K562 (cell line): ENCODE measurements at regions not wholly inside any gene's neighbourhood (a gene's known extent, or its start where the extent isn't known, plus 50 kb on each side); places are given as distances from the start of the nearest gene placed in this dataset.

Experiments
- ATAC-seq: fragments of 200-7000 bp; cut with Tn5 transposase; 3 replicates; pipeline ENCODE4 v1.9.1; 2020; ENCODE audit warnings: moderate library complexity
- BruUV-seq: library from RNA; stranded (reverse); fragments of 400-500 nt; replicated peaks from 2 replicates; lab custom pipeline; 2021; lab: Mats Ljungman, UMichigan
- CTCF ChIA-PET: fragments of 300-600 bp; formaldehyde crosslinking; extraction: SDS; loops from one replicate; lab custom pipeline; 2021; ENCODE audit warnings: low intra/inter-chr PET ratio; lab: Yijun Ruan, JAX
- POLR2A ChIA-PET: fragments of 300-600, 350-650 bp; sonication (Branson Sonifier 250); formaldehyde crosslinking; extraction: SDS; loops from one replicate; lab custom pipeline; 2021; ENCODE audit warnings: antibody characterized with exemption, inconsistent platforms; lab: Yijun Ruan, JAX
- DNase-seq, 4 experiments: peaks; one replicate each; pipeline versions ENCODE4 v3.0.0 to v3.0.0-alpha.2; 2011 to 2018; ENCODE audit warnings: low spot score in 3 of 4, mixed read lengths in 3 of 4; ENCODE audit errors: extremely low read depth in 1 of 4
- FAIRE-seq: peaks from 2 replicates; lab custom pipeline; 2011; peaks lifted over from hg19 to GRCh38; lab: Jason Lieb, UNC
- H2AFZ ChIP-seq: 2 replicates; pipeline ENCODE4 v1.6.0; 2011; ENCODE audit warnings: low read depth, low read length, control low read depth, inconsistent platforms
- H3K27ac ChIP-seq: fragments of 200-600 bp; 3 replicates; pipeline ENCODE4 v1.8.0; 2011; ENCODE audit warnings: low read depth, mild to moderate bottlenecking, control low read depth, inconsistent platforms, low read length, moderate library complexity, mixed read lengths; ENCODE audit errors: extremely low read depth
- H3K27me3 ChIP-seq, 2 experiments: fragments of 300-600 bp in 1 of 2; 2 replicates in 1 of 2; 3 replicates in 1 of 2; pipeline versions ENCODE4 v1.6.0 to v1.8.0; 2011; ENCODE audit warnings: inconsistent platforms in 2 of 2, low read length in 2 of 2, mild to moderate bottlenecking in 1 of 2, mixed read lengths in 1 of 2, moderate library complexity in 1 of 2; ENCODE audit not compliant: control insufficient read depth in 2 of 2, insufficient read depth in 2 of 2
- H3K36me3 ChIP-seq: fragments of 300-600 bp; 3 replicates; pipeline ENCODE4 v1.8.0; 2011; ENCODE audit warnings: mild to moderate bottlenecking, low read length, inconsistent platforms; ENCODE audit not compliant: control insufficient read depth, insufficient read depth
- H3K4me1 ChIP-seq, 2 experiments: fragments of 200-600 bp in 1 of 2; replicated peaks in 1 of 2; 2 replicates in 1 of 2; 3 replicates in 1 of 2; pipeline versions ENCODE4 v1.5.1 to v1.8.0; 2011; ENCODE audit warnings: inconsistent platforms in 2 of 2, low read length in 2 of 2, mild to moderate bottlenecking in 1 of 2, mixed read lengths in 1 of 2, moderate library complexity in 1 of 2; ENCODE audit not compliant: control insufficient read depth in 2 of 2, insufficient read depth in 2 of 2
- H3K4me2 ChIP-seq: 2 replicates; pipeline ENCODE4 v1.6.1; 2011; ENCODE audit warnings: low read length, control low read depth, inconsistent platforms, mixed read lengths; ENCODE audit not compliant: insufficient read depth
- H3K4me3 ChIP-seq: fragments of 200-600 bp; sonication (generic), shearing (Covaris generic); 2 replicates; pipeline ENCODE4 v1.5.1; 2016; ENCODE audit warnings: control low read depth, inconsistent platforms
- H3K79me2 ChIP-seq: fragments of 200-600 bp; 3 replicates; pipeline ENCODE4 v1.8.0; 2011; ENCODE audit warnings: low read length, inconsistent platforms; ENCODE audit not compliant: control insufficient read depth, insufficient read depth
- H3K9ac ChIP-seq, 2 experiments: 2 replicates each; pipeline versions ENCODE4 v1.6.0 to v1.6.1; 2011; ENCODE audit warnings: low read depth in 2 of 2, low read length in 2 of 2, control low read depth in 1 of 2, inconsistent platforms in 1 of 2, mild to moderate bottlenecking in 1 of 2, mixed read lengths in 1 of 2; ENCODE audit not compliant: insufficient read depth in 1 of 2
- H3K9me1 ChIP-seq: one replicate; pipeline ENCODE4 v1.6.0; 2011; ENCODE audit warnings: inconsistent platforms, mild to moderate bottlenecking, low read length, moderate library complexity; ENCODE audit not compliant: control insufficient read depth, insufficient read depth
- H3K9me3 ChIP-seq: replicated peaks from 2 replicates; pipeline ENCODE4 v1.5.1; 2011; ENCODE audit warnings: low read depth, low read length, inconsistent platforms; ENCODE audit not compliant: control insufficient read depth, insufficient read depth
- H4K20me1 ChIP-seq: replicated peaks from 2 replicates; pipeline ENCODE4 v1.6.1; 2011; ENCODE audit warnings: low read length, inconsistent platforms, mixed read lengths; ENCODE audit not compliant: control insufficient read depth, insufficient read depth
- BMI1 ChIP-seq: fragments of 150-350 bp; IDR thresholded peaks from 2 replicates; pipeline ENCODE4 v1.6.1; 2014; ENCODE audit warnings: low read length
- BRCA1 ChIP-seq, 2 experiments: fragments of 450-650 bp in 1 of 2; sonication (generic) in 1 of 2; formaldehyde crosslinking in 1 of 2; IDR thresholded peaks; 2 replicates each; pipeline versions ENCODE4 v1.5.0 to v1.6.1; 2017 to 2020; ENCODE audit warnings: mild to moderate bottlenecking in 1 of 2, missing genetic modification reagents in 1 of 2
- E2F3 ChIP-seq: fragments of 250-450 bp; sonication (Bioruptor Pico); IDR thresholded peaks from 2 replicates; pipeline ENCODE4 v1.4.0; 2020; ENCODE audit warnings: mild to moderate bottlenecking
- MCM3 ChIP-seq: fragments of 450-650 bp; IDR thresholded peaks from 2 replicates; pipeline ENCODE4 v1.6.1; 2016
- NFYB ChIP-seq: IDR thresholded peaks from 2 replicates; pipeline ENCODE4 v1.6.1; 2011; ENCODE audit warnings: mild to moderate bottlenecking, moderate library complexity; ENCODE audit not compliant: insufficient read length; ENCODE audit errors: extremely low read depth
- PYGO2 ChIP-seq: fragments of 450-650 bp; IDR thresholded peaks from 2 replicates; pipeline ENCODE4 v1.6.1; 2016; ENCODE audit warnings: mild to moderate bottlenecking, missing genetic modification characterization, moderate library complexity, missing compliant biosample characterization
- SRSF9 ChIP-seq: fragments of 200-400 bp; formaldehyde crosslinking; IDR thresholded peaks from 2 replicates; pipeline ENCODE4 v1.6.1; 2017; ENCODE audit warnings: low read depth, low read length, borderline replicate concordance
- U2AF2 ChIP-seq: fragments of 200-400 bp; formaldehyde crosslinking; optimal IDR thresholded peaks from 2 replicates; pipeline ENCODE3; 2017; ENCODE audit warnings: low read depth, mild to moderate bottlenecking, low read length
- ZMIZ1 ChIP-seq, 2 experiments: fragments of 150-350 bp in 1 of 2; IDR thresholded peaks; 2 replicates each; pipeline ENCODE4 v1.6.1; 2012 to 2016; ENCODE audit warnings: low read depth in 2 of 2, low read length in 2 of 2, mild to moderate bottlenecking in 1 of 2, moderate library complexity in 1 of 2
- ZNF165 ChIP-seq: fragments of 250-450 bp; sonication (Bioruptor Pico); IDR thresholded peaks from 2 replicates; pipeline ENCODE4 v1.4.0; 2020; ENCODE audit warnings: borderline replicate concordance
- ZNF217 ChIP-seq: sonication (generic); formaldehyde crosslinking; IDR thresholded peaks from 2 replicates; pipeline ENCODE4 v1.8.0; 2022; ENCODE audit warnings: mild to moderate bottlenecking, missing genetic modification reagents
- ZNF232 ChIP-seq: sonication (generic); formaldehyde crosslinking; IDR thresholded peaks from 2 replicates; pipeline ENCODE4 v1.8.0; 2022; ENCODE audit warnings: mild to moderate bottlenecking, missing genetic modification reagents
- in situ Hi-C: fragments of 300-500 bp; cut with MboI; formaldehyde crosslinking; loops from 4 replicates; pipeline ENCODE4 v1.15.0; 2018; ENCODE audit warnings: inconsistent platforms, mixed read lengths
- intact Hi-C: fragments of 100-400 bp; cut with micrococcal nuclease; formaldehyde crosslinking; loops from 2 replicates; pipeline ENCODE4 v1.14.2; 2022

GRCh38 chr13:64935441-64935840 is 2294.7 kb downstream of the PCDH9 start:
- no peak overlapping the region for H3K4me2 ChIP-seq
- H3K4me3 ChIP-seq: no peak overlapping the region
- intact Hi-C loops: no loop called here
- BruUV-seq: no TSS peak
- DNase-seq (no peak), FAIRE-seq (no peak), ATAC-seq (no peak)
- no peak overlapping the region for H3K27ac ChIP-seq
- no peak overlapping the region for H2AFZ ChIP-seq
- H3K27me3 ChIP-seq: no peaks in the 10 kb centered on the region
- H4K20me1 ChIP-seq: no peaks in the 10 kb centered on the region
- in situ Hi-C loops: no loop called here
- no peaks in the 10 kb centered on the region for H3K79me2 ChIP-seq
- TF ChIP-seq MCM3: no peak
- TF ChIP-seq E2F3 (CRISPR knock-in tag): no peak
- TF ChIP-seq SRSF9: no peak
- TF ChIP-seq BRCA1 (IDR thresholded peaks at IDR 0.05): no peak
- no peak for TF ChIP-seq BRCA1 (CRISPR knock-in tag; IDR thresholded peaks at IDR 0.05)
- no peak for TF ChIP-seq ZNF165 (CRISPR knock-in tag)
- TF ChIP-seq NFYB: no peak
- TF ChIP-seq ZNF217: no peak
- no peak for TF ChIP-seq U2AF2
- TF ChIP-seq ZMIZ1 (IDR thresholded peaks at IDR 0.05; ENCODE audit: low read depth in 2 of 2, low read length in 2 of 2): no peak
- no peak for TF ChIP-seq BMI1
- TF ChIP-seq PYGO2 (tag): no peak
- no peak for TF ChIP-seq ZNF232 (CRISPR knock-in tag)
- H3K9ac ChIP-seq: no peak overlapping the region
- ChIA-PET CTCF (no interaction called here), POLR2A (no interaction called here)
- no peaks in the 10 kb centered on the region for H3K9me1 ChIP-seq
- no peaks in the 10 kb centered on the region for H3K9me3 ChIP-seq
- H3K4me1 ChIP-seq: no peaks in the 10 kb centered on the region
- no peaks in the 10 kb centered on the region for H3K36me3 ChIP-seq
